Activated gamma-delta T cell treated with anti-CD3 and anti-CD28 coated beads, Interleukin-2, amount 50 U/mL, for 16 hours (primary cell): ENCODE measurements at regions not wholly inside any gene's neighbourhood (a gene's known extent, or its start where the extent isn't known, plus 50 kb on each side); places are given as distances from the start of the nearest gene placed in this dataset.
"Not testable (repeated sequence)": the region's sequence is repeated elsewhere in the genome, so short reads cannot be mapped to it uniquely, and the experiment has no call there.

Experiments
- DNase-seq: peaks from one replicate; pipeline ENCODE4 v3.0.0-alpha.2; 2020; ENCODE audit warnings: low read depth

DNA sequence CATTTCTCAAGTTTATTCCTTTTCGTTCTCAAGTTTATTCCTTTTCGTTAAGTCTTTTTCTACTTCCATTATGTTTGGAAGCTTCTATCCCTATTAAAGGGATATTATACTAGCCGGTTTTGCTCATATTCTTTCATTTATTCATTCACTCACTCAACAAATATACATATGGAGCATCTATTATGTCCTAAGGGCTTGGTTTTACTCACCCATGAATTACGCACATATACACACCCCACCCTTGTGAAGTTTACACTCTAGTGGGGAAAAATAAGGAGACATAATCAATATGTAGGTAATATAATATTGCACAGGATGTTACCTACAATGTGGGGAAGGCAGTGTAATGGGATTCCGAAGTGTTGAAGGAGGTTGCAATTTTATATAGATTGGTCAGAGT lies 90.5 kb downstream of the ACTL7B start:
- DNase-seq: no peak

DNA sequence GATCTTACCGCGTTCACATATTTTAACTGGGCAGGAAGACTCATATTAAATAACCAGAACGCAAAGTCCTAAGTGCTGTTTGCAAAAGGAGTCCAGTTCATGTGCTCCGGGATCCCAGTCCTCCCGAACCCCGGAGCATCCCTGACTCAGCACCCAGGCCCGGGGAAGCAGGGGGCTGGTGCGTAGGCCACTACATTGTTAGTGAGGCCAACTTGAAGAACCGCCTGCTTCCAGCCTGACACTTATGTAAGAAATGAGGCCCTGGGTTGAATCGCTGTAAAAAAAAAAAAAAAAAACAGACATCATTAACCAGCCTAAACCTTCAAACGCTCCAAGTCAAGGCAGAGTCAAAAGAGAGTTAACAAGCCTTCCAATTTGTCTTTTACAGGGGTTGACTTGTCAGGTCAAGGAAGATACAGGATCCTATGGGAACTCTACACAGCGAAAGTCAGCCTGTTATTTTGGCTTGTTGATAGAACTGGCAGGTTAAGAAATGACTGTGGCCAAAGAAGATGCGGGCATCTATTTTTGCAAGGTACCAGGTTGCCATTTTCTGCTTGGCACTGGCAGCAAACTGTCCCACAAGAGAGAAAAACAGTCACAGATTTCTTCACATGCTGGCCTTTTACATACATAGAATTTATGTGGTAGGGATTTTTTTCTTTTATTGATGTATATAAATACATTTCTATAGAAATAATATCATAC lies 93.3 kb downstream of the ACTL7B start:
- no peak for DNase-seq

DNA sequence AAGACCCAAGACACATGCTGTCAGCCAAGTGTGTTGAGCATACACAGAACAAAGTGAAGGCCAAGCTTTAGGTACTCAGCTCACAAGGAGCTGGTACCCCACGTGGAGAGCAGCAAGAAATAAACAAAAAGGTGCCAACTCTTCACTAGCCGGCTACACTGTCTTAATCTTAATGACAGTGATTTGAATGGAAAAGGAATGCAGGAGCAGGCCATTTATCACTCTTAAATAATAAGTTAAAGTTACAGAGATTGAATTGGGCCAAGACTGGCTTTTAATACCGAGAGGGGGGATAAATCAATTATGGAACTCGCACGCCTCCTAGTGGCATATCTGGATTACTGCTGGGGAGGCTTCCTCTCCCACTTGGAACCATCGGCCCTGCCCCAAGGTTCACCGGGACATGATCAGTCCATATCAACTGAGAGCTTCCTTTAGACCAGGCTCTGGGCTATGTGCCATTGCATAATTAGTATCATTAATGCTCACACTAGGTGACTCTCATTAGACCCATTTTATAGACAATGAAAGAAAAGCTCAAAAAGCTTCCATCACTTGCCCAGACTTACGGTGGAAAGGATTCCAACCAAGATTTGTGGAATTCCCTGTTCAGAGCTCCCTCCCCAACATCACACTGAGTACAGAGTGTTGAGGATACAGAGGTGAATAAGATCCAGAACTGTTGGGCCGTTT lies 94.0 kb downstream of the ACTL7B start:
- peak; percentile 4 for DNase-seq

DNA sequence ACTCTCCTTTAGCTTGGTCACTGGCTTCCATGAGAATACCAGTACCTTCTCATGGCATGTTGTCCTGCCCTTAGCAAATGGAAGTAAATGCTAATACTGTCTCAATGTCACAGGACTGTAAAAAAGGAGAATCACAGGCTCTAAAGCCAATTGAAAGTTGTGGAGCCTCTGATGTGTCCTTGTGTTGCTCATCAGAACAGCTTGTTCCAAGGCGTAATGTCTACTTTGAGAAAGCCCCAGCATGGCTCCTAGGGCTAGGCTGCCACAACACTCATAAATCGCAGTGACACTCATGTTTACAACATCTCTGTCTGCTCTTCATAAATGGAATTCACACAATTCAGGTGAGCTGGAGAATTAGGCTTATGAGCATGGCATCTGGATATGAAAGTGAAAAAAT lies 94.9 kb downstream of the ACTL7B start:
- DNase-seq: no peak

DNA sequence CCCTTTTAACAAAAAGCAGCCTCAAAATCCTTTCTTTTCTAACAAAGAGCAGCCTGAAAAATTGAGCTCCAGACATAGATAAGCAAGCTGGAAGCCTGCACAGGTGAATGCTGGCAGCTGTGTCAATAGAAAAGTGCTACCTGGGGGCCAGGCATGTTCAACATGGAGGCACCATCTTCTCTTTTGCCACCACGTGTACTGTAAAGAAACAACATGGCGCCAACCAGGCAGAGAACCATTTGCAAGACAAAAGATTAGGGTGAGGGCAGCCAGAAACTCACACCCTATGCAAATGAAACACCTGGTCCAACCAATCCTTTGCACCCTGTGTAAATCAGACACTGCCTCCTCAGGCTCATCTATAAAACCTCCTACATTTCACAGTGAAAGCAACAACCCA lies 96.0 kb downstream of the ACTL7B start:
- no peak for DNase-seq

DNA sequence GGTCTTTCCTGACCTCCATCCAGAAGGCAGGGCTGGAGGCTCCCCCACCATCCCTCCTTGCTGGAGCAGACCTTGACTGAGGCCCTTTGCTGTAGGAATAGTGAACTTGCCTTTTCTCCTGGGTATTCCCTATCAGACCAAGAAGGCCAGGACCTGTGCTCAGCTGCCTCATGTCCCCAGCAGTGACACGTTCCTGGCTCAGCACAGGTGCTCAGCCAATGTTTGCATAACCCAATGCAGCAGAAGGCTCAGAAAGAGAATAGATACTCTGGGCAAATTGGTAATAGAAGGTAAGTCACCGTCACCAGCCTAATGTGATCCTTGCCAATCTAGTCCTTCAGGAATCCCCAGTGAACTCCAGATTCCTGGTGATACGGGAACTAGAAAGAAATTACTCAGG lies 96.4 kb downstream of the ACTL7B start:
- no peak for DNase-seq

DNA sequence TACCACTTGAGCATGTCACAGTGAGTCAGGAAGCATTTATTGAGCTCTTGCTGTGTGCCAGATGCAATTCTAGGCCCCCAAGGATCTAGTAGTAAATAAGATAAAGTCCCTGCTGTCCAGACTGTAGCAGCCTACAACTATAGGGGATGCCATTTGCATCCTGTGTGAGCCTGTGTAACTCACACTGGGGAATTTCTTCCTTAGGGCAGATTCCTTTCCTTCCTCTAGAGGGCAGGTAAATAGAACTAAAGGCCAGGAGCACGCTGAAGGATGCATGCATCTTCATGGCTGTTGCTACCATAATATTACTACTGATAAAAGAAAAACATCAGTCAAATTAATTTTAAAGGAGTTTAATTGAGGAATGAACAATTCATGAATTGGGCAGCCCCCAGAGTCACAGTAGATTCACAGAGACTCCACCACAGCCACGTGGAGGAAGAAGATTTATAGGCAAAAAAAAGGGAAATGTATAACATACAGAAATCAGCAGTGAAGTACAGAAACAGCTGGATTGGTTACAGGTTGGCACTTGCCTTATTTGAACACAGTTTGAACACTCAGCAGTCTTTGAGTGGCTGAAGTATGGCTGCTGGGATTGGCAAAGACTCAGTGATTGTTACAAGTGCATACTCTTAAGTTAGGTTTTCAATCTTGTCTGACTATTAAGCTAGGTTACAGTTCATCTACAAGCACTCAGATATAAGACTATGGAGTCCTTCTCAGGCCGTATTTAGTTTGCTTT lies 98.9 kb downstream of the ACTL7B start:
- no peak for DNase-seq

DNA sequence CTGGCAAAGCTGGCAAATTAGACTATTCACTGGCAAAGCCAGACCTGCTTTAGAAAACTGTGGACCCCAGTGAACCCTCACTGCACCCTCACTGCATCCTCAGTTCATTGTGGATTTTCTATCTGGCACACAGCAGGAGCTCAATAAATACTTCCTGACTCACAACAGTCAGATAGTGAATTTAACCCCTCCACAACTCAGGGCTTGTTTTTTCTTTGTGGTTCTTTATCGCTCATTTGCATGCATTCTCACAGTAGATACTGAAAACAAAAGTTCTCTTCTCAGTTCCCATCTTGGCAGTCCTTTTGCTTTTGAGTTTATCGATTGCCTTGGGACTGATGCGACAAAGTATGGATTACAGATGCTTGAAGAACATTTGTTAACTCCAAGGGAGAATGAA lies 99.8 kb downstream of the ACTL7B start:
- no peak for DNase-seq

DNA sequence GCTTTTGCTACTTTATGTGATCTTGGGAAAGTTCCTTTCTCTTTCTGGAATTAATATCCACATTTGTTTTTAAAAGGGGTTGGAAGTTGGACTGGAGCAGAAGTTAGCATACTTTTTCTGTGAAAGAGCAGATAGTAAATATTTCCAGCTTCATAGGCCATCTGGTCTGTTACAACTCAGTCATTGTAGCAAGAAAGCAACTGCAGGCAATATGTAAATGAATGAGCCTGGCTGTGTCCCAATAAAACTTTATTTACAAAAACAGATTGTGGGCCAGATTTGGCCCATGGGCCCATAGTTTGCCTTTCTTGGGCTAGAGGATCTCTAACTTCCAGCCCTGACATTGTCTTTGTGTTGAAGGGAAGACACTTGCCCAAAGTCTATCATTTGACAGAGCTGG lies 104.4 kb downstream of the ACTL7B start:
- DNase-seq: no peak

DNA sequence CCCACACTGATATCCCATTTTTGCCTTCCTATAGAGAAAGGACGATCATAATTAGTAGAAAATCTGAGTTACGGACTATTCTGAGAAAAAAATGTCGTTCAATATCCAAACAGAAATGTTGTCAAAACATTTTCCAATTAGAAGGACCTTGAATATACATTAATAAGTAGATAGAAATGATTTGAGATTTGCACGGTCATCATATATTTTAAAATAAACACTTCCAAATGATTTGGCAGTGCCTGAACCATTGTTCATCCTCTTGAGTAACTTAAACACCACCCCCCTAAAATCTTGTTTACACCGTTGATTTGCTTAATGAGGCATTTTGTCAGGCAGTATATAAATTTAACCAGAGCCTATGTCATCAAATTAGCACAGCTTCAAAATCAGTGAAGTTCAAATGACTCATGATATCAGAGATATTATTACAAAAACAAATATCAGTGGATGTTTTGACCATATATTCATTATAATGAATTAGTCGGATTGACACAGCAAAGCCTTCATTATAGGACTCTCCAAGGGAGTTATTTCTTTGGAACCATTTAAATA lies 105.0 kb downstream of the ACTL7B start:
- DNase-seq: no peak

DNA sequence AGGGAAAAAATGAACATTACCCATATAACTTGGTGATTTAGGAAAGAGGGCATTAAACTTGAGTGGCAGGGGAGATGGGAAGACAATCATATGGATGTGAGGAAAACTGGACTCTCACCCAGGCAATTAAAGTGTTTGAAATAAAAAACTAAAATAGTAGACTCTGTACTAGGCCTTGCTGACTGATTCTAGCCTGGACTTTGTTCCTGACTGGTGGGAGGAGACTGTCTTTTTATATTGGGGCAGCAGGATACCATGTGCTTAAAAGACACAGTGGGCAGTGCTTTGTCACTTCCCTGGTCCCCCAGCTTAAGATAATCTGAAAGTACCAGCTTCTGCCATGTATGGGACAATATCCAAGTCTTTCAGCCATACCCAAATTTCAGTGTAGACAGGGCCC lies 107.0 kb downstream of the ACTL7B start:
- DNase-seq: no peak

DNA sequence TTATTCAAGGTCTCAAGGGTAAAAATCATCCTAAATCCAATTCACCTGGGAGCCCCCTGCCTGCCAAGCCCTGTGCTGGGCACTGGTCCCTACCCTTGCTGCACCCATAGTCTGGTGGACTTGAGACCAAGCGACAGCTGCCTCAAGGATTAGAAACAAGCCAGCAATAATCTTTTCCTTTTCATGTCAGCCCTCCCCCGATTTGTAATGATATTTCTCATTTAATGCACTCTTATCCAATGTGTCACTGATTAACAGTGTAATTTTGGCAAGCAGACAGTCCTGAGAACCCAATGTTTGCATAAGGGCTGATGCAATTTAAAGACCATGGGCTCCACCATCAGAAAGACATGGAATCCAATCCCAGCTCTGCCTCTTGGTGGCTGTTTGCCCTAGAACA lies 108.9 kb downstream of the ACTL7B start:
- no peak for DNase-seq

DNA sequence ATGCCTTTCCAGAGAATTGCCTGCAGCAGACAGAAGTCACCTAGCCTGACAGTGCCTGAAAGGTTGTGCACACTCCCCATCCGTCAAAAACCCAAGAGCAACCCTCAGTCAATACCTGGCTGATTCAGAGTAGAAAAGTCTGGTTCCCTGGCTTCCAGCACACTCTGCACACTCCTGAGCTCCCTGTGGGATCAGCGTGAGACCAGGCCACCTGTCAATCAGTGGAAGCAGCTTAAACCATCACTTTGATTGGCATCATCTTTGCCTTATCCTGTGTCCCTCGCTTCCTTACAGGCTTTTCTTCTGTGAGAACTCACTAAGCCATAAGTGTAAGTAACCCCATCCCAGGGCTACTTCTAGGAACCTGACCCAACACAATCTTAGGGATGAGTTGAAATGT lies 109.8 kb downstream of the ACTL7B start:
- DNase-seq: no peak

DNA sequence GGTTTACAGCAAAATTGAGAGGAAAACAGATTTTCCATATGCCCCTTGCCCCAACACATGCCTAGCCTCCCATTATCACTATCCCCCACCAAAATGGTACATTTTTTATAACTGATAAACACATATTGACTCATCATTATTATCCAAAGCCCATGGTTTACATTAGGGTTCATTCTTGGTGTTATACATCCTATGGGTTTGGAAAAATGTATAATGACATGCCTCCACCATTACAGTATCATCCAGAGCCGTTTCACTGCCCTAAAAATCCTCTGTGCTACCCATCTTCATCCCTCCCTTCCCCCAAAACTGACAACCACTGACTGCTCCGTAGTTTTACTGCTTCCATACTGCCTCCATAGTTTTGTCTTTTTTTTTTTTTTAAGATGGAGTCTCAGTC lies 111.1 kb downstream of the ACTL7B start:
- DNase-seq: no peak

DNA sequence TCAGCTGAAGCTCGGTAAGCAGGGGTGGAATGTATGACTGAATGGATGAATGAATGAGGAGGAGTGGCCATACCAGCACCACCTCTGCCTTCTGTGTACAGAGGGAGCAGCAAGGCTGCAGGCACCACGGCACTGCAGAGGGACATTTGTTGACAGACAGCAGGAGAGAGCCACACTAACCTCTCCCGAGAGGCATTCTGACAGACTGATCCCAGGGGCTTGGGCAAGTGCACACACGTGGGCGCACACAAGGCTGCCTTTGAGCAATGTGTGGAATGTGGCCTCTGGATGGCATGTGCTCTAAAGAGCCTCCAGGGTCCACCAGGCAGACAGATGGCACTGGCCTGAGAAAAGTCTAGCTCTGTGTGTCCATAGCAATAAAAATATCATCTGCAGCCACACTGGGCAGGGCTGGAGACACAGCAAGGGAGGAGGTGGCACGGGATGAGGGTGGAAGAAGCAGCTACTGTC lies 111.8 kb downstream of the ACTL7B start:
- no peak for DNase-seq

DNA sequence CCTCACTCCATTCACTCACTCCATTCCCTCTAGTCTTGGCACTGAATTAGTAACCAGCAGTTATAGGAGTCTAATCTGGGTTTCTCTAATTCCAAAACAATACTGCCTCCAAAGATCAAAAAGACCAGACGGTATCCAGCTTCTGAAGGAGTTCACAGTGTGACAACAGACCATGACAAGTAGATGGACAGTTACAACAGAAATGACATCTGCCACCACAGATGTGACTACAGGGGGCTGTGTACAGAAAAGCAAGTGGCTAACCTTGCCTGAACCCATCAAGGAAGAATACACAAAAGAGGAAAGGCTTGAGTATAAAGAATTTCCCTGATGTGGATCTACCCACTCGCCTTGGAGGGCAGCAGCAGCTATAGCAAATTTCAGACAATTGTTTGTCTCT lies 112.4 kb downstream of the ACTL7B start:
- no peak for DNase-seq

DNA sequence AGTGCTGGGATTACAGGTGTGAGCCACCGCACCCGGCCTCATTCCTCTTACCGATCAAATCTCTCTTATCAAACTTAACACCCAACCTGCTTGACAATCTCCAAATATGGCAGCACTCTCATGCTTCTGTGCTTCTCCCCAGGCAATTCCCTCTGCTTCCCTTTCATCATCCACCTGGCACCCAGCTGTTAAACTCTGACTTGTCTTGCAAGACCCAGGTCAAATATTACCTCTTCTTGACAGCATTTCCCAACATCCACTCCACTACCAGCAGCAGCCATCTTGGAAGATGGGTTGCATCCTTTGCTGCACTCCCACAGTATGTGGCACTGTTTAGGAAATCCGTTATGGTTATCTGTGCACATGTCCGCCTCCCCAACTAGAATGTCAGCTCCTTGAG lies 113.6 kb downstream of the ACTL7B start:
- DNase-seq: no peak

DNA sequence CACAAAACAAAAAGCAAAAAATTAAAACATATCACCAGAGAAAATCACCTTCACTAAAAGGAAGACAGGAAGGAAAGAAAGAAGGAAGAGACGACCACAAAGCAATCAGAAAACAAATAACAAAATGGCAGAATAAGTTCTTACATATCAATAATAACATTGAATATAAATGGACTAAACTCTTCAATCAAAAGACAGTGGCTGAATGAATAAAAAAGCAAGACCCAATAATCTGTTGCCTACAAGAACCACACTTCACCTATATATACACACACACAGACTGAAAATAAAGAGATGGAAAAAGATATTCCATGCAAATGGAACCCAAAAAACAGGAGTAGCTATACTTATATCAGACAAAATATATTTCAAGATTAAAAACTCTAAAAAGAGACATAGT lies 124.5 kb downstream of the ACTL7B start:
- DNase-seq: not testable (repeated sequence)

DNA sequence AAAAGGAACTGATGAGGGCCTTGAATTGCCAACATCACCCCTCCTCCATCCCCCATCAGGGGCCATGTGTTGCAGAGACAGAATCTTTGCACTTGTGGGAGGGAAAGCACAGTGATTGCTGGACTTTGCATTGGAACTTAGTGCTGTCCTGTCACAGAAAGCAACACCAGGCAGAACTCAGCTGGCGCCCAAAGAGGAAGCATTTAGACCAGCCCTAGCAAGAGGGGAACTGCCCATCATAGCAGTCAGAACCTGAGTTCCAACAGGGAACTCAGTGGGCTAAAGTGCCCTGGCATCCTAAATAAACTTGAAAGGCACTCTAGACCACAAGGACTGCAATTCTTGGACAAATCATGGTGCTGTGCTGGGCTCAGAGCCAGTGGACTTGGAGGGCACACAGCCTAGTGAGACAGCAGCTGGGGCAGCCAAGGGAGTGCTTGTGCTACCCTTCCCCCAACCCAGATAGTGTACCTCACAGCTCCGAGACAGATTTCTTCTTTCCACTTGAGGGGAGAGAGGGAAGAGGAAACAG lies 128.1 kb downstream of the ACTL7B start:
- no peak for DNase-seq

DNA sequence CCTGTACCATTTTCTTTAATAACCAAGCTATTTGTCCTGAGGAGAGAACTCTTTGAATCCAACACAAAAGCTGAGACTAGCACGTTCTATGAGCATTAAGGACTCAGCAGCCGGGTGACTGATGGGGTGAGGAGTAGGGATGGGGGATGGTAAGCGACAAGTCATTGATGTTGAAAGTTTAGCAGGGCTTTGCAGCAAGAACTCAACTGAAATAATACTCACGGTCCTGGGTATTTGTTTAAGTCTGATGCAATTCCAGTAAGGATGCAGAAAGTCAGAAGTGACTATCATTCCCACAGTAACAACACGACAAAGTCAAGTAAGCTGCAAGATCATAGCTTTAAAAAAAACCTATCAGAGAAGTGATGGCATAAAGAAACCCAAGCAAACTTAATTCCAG lies 131.1 kb downstream of the ACTL7B start:
- no peak for DNase-seq

DNA sequence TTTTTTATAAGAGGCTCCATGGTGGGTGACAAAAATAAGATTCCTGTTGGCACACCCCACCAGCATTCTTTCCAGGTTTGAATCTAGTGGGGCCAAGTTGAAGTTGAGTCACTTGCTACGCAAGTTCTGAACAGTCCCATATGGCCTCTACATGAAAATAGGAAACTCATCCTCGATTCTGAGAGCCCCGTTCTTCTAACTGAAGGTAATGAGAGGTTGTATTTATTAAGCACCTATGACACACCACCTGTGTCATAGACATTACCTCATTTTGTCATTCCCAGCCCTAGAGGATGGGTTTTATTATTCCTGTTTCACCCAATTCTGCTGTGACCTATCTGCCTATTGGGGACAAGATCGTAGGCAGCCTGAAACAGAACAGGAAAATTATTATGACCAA lies 131.7 kb downstream of the ACTL7B start:
- DNase-seq: no peak

DNA sequence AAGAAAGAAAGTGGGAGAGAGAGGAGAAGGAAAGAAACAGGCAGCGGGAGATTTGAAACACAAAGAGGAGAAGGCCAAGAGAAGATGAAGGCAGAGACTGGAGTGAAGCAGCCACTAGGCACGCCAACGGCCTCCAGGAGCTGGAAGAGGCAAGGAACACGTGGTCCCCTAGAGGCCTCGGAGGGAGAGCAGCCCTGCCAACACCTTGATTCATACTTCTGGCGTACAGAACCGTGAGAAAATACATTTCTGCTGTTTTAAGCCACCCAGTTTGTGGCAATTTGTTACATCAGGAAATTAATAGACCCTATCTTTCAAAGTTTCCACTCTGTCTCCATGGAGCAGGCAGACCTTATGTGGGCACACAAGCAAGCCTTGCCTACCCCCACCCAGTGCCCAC lies 133.4 kb downstream of the ACTL7B start:
- no peak for DNase-seq

DNA sequence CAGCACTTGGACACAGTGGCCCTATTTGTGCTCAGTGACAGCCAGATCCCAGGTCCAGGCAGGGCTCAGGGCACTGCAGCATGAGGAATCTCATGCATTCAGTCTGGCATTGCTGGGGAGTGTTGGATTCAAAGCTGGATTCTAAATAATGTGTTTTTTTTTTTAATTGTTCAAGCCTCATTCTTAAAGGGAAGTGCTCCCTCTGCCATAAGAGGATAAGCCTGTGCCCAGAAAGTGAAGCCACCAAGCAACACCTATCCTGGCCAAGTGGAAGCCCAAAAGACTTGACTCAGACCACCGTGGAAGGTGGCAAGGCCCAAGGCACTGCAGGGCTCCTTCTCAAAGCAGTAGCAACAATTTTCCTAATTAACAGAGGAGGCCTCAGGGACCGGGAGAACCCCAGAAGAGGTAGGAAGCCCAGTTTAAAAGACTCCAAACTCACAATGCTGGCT lies 135.6 kb downstream of the ACTL7B start:
- no peak for DNase-seq
